ENCODE measurements at regions not wholly inside any gene's neighbourhood (a gene's known extent, or its start where the extent isn't known, plus 50 kb on each side); places are given as distances from the start of the nearest gene placed in this dataset.

DNA sequence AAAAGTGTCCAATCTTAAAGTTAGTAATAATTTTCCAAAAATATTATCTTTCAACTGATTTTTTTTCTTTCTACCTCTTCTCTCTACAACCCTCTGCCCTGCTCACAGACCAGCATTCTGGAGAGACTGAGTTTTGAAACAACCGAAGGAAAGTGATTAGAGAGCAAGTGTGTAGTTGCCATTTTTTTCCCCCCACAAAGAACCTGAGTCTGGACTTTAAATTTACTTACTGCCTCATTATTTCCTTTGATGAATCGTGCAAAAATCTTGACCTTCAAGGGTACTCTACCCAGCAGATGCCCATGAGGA is 63.4 kb upstream of the NEUROD1 start:
- no peak for DNase-seq
- H3K9me3 ChIP-seq (ENCODE audit: severe bottlenecking) = no peaks in the 10 kb centered on the region
- H3K27ac ChIP-seq = no peak overlapping the region
- TF ChIP-seq, protein P1, sequence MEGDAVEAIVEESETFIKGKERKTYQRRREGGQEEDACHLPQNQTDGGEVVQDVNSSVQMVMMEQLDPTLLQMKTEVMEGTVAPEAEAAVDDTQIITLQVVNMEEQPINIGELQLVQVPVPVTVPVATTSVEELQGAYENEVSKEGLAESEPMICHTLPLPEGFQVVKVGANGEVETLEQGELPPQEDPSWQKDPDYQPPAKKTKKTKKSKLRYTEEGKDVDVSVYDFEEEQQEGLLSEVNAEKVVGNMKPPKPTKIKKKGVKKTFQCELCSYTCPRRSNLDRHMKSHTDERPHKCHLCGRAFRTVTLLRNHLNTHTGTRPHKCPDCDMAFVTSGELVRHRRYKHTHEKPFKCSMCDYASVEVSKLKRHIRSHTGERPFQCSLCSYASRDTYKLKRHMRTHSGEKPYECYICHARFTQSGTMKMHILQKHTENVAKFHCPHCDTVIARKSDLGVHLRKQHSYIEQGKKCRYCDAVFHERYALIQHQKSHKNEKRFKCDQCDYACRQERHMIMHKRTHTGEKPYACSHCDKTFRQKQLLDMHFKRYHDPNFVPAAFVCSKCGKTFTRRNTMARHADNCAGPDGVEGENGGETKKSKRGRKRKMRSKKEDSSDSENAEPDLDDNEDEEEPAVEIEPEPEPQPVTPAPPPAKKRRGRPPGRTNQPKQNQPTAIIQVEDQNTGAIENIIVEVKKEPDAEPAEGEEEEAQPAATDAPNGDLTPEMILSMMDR (IDR thresholded peaks at IDR 0.05; ENCODE audit: low read depth, low read length) = no peak
- H3K27me3 ChIP-seq (ENCODE audit: insufficient read depth, low read depth, severe bottlenecking) = no peaks in the 10 kb centered on the region
- no peaks in the 10 kb centered on the region for H3K36me3 ChIP-seq
- H3K4me3 ChIP-seq (ENCODE audit: low read depth, low read length) = no peak overlapping the region

DNA sequence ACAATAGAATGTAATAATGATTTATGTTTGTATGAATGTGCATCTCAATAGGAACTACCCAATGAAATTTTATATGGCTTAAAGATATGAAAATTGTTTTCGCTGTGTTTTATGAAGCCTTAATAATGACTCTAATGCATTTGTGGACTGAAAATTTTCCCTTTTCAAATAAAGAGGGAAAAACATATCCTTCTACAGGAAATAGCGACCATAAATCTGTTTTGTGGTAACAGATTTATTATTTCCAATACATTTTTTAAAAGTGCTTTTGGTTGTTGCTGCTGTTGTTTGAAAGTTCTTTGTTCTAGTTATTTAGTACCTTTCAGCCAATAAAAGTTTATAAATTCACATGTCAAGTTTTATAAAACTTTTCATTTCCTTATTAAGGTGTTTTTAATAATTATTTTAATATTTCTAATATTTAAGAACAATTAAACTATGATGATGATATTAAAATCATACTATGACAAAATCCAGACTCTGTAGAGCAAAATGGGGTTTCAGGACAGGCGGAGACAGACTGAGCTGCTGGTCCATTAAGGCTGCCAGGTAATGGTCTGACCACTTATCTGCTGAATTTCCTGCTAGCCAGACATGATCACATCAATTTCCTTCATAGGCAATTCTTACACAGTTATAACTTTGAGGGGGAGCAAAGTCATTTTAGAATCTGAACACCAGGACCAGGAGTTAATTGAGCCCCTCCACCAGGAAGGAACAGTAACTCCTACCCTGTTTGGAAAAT is 65.7 kb upstream of the NEUROD1 start:
- Histone ChIP-seq H3K27me3 (ENCODE audit: insufficient read depth, low read depth, severe bottlenecking) (no peaks in the 10 kb centered on the region), H3K36me3 (no peaks in the 10 kb centered on the region), H3K27ac (no peak overlapping the region), H3K4me3 (ENCODE audit: low read depth, low read length) (no peak overlapping the region), H3K9me3 (ENCODE audit: severe bottlenecking) (no peaks in the 10 kb centered on the region)
- TF ChIP-seq, protein P1 (IDR thresholded peaks at IDR 0.05; ENCODE audit: low read depth, low read length) = no peak
- DNase-seq = no peak

DNA sequence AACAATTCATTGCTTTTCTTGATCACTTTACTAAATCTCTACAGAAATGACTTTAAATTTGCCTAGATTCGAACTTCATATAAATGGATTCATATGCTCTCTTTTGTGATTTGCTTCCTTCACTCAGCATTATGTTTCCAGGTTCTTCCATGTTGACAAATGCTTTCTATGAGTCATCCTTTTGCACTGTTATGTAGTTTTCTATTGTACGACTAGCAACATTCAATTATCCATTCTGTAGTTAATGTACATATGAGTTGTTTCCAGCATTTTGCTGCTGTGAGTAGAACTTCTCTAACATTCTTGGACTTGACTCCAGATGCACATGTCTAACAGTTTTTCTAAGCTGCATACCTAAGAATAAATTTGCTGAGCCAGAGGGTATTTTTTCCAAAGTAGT is 66.5 kb upstream of the NEUROD1 start:
- H3K9me3 ChIP-seq (ENCODE audit: severe bottlenecking) = no peaks in the 10 kb centered on the region
- DNase-seq = no peak
- no peaks in the 10 kb centered on the region for H3K36me3 ChIP-seq
- no peak overlapping the region for H3K27ac ChIP-seq
- TF ChIP-seq, protein P1 (IDR thresholded peaks at IDR 0.05; ENCODE audit: low read depth, low read length) = no peak
- no peaks in the 10 kb centered on the region for H3K27me3 ChIP-seq (ENCODE audit: insufficient read depth, low read depth, severe bottlenecking)
- H3K4me3 ChIP-seq (ENCODE audit: low read depth, low read length) = no peak overlapping the region

DNA sequence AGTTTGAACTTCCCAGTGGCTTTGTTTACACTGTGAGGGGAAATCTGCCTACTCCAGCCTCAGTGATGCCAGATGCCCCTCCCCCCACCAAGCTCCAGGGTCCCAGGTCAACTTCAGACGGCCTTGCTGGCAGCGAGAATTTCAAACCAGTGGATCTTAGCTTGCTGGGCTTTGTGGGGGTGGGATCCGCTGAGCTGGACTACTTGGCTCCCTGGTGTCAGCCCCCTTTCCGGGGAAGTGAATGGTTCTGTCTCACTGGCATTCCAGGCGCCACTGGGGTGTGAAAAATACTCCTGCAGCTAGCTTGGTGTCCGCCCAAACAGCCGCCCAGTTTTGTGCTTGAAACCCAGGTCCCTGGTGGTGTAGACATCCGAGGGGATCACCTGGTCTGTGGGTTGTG is 70.0 kb upstream of the NEUROD1 start:
- Histone ChIP-seq H3K27ac (no peak overlapping the region), H3K36me3 (no peaks in the 10 kb centered on the region), H3K9me3 (ENCODE audit: severe bottlenecking) (no peaks in the 10 kb centered on the region), H3K27me3 (ENCODE audit: insufficient read depth, low read depth, severe bottlenecking) (no peaks in the 10 kb centered on the region), H3K4me3 (ENCODE audit: low read depth, low read length) (no peak overlapping the region)
- DNase-seq = no peak
- TF ChIP-seq, protein P1 (IDR thresholded peaks at IDR 0.05; ENCODE audit: low read depth, low read length) = no peak

DNA sequence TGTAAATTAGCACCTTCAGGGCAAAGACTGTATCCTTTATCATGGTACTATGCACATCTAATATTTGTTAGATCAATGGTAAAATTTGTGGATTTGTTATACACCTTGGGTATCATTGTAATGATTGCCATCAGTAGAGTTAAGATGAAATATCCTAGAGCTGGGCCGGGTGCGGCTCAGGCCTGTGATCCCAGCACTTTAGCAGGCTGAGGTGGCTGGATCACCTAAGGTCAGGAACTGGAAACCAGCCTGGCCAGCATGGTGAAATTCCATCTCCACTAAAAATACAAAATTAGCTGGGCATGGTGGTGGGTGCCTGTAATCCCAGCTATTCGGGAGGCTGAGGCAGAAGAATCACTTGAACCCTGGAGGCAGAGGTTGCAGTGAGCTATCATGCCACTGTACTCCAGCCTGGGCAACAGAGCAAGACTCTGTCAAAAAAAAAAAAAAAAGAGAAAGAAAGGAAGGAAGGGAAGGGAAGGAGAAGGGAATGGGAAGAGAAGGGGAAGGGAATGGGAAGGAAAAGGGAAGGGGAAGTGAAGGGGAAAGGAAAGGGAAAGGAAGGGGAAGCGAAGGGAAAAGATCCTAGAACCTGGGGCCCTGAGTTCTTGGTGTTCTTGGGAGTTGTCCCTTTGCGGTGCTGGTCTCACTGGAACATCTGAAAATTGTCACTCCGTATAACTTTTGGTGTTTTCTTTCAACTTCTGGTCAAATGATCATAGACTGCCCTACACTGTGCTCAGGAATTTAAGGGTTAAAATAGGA is 71.1 kb upstream of the NEUROD1 start:
- DNase-seq = no peak
- H3K4me3 ChIP-seq (ENCODE audit: low read depth, low read length) = no peak overlapping the region
- no peak overlapping the region for H3K27ac ChIP-seq
- TF ChIP-seq, protein P1 (IDR thresholded peaks at IDR 0.05; ENCODE audit: low read depth, low read length) = no peak
- H3K36me3 ChIP-seq = no peaks in the 10 kb centered on the region
- no peaks in the 10 kb centered on the region for H3K27me3 ChIP-seq (ENCODE audit: insufficient read depth, low read depth, severe bottlenecking)
- no peaks in the 10 kb centered on the region for H3K9me3 ChIP-seq (ENCODE audit: severe bottlenecking)
